Fibroblast of lung (primary cell): ENCODE measurements at regions not wholly inside any gene's neighbourhood (a gene's known extent, or its start where the extent isn't known, plus 50 kb on each side); places are given as distances from the start of the nearest gene placed in this dataset.

Experiments used
- EZH2 ChIP-seq: IDR thresholded peaks from 2 replicates; pipeline ENCODE4 v1.5.1; 2012; ENCODE audit warnings: low read length, control low read depth, mild to moderate bottlenecking; ENCODE audit errors: missing control alignments
- TF ChIP-seq, protein P1 (sequence below), 2 donors: IDR thresholded peaks in 1 of 2; conservative IDR thresholded peaks in 1 of 2; 1 replicate in 1 of 2; 2 replicates in 1 of 2; pipeline ENCODE4 v1.5.1; 2011 to 2012; ENCODE audit warnings: low read length in 2 of 2, control low read depth in 1 of 2, inconsistent platforms in 1 of 2, low read depth in 1 of 2, mild to moderate bottlenecking in 1 of 2

DNA sequence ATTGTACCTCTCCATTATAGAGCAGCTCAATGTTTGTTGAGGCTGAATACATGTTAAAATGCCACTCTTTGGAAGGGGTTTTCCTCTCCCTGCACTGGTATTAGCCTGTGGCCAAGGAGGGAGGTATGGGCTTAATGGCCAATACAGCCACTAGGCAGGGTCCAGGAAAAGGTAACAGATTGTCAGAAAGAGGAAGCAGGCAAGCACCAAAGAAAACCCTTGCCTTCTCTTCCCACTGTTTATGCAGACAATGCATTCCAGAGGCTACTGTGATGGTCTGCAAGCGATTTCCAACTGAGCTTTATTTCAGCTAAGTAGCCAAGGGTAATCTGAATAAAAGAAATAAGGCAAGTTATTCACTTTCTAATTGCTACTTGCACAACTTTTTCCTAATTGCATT is 95.3 kb upstream of the SLC27A6 start:
- TF ChIP-seq, protein P1, sequence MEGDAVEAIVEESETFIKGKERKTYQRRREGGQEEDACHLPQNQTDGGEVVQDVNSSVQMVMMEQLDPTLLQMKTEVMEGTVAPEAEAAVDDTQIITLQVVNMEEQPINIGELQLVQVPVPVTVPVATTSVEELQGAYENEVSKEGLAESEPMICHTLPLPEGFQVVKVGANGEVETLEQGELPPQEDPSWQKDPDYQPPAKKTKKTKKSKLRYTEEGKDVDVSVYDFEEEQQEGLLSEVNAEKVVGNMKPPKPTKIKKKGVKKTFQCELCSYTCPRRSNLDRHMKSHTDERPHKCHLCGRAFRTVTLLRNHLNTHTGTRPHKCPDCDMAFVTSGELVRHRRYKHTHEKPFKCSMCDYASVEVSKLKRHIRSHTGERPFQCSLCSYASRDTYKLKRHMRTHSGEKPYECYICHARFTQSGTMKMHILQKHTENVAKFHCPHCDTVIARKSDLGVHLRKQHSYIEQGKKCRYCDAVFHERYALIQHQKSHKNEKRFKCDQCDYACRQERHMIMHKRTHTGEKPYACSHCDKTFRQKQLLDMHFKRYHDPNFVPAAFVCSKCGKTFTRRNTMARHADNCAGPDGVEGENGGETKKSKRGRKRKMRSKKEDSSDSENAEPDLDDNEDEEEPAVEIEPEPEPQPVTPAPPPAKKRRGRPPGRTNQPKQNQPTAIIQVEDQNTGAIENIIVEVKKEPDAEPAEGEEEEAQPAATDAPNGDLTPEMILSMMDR (conservative IDR thresholded peaks at IDR 0.05 in 1 of 2, IDR thresholded peaks at IDR 0.05 in 1 of 2; ENCODE audit: low read depth in 1 of 2, low read length in 2 of 2): no peak
- no peak for TF ChIP-seq EZH2
